ENCODE measurements at regions not wholly inside any gene's neighbourhood (a gene's known extent, or its start where the extent isn't known, plus 50 kb on each side); places are given as distances from the start of the nearest gene placed in this dataset.

GRCh38 chr22:49356428-49356827 lies 471.2 kb downstream of the BRD1 start:
- Histone ChIP-seq H3K4me3 (replicated peaks; ENCODE audit: insufficient read depth, low read length) (no peak overlapping the region), H3K27me3 (ENCODE audit: insufficient read depth, poor library complexity, severe bottlenecking) (peaks cover 2% of the 10 kb centered on the region), H3K27ac (replicated peaks) (no peak overlapping the region)
- DNase-seq (ENCODE audit: low read depth in 1 of 2, low spot score in 1 of 2): no peak
- TF ChIP-seq SPI1 (IDR thresholded peaks at IDR 0.05; ENCODE audit: borderline replicate concordance, low read depth): no peak
- TF ChIP-seq, protein P1, sequence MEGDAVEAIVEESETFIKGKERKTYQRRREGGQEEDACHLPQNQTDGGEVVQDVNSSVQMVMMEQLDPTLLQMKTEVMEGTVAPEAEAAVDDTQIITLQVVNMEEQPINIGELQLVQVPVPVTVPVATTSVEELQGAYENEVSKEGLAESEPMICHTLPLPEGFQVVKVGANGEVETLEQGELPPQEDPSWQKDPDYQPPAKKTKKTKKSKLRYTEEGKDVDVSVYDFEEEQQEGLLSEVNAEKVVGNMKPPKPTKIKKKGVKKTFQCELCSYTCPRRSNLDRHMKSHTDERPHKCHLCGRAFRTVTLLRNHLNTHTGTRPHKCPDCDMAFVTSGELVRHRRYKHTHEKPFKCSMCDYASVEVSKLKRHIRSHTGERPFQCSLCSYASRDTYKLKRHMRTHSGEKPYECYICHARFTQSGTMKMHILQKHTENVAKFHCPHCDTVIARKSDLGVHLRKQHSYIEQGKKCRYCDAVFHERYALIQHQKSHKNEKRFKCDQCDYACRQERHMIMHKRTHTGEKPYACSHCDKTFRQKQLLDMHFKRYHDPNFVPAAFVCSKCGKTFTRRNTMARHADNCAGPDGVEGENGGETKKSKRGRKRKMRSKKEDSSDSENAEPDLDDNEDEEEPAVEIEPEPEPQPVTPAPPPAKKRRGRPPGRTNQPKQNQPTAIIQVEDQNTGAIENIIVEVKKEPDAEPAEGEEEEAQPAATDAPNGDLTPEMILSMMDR (IDR thresholded peaks at IDR 0.05; ENCODE audit: insufficient read depth, low read length): no peak
- TF ChIP-seq REST (IDR thresholded peaks at IDR 0.05; ENCODE audit: insufficient replicate concordance, low read depth): no peak
- no peak for TF ChIP-seq POLR2AphosphoS5 (IDR thresholded peaks at IDR 0.05; ENCODE audit: low read depth)
- no peak for TF ChIP-seq GABPA (IDR thresholded peaks at IDR 0.05; ENCODE audit: low read depth)

DNA sequence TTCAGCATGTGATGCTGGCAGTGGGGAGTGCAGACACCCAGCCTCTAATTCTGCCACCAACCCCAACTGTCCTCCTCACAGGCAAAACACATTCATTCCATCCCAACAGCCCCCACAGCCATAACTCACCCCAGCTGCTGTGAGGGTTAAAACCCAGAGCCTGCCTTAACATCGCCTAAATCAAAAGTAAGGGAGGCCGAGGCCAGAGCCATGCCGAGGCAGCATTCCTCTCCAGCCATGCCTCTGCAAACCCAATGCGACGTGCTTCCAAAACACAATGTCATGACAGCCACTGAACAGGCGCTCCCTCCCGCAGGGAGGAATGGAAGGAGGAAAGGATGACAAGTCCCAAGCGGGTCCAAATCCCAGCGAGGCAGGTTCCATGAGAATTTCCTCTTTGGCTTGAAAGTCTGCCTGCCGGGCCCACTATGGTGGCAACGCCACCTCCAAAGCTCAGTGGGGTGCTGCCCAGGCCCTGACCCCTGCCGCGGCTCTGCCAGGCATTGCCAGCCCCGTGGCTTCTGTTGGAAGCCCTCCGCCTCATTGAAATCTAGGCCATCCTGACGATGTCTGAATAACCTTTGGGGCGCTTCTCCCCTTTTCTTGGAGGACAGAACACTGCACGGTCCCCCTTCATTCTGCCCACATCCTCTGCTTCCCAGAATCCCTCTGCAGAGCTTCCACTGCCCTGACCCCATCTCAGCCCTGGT lies 472.3 kb downstream of the BRD1 start:
- TF ChIP-seq SPI1 (IDR thresholded peaks at IDR 0.05; ENCODE audit: borderline replicate concordance, low read depth) (no peak), GABPA (IDR thresholded peaks at IDR 0.05; ENCODE audit: low read depth) (no peak), REST (IDR thresholded peaks at IDR 0.05; ENCODE audit: insufficient replicate concordance, low read depth) (no peak), POLR2AphosphoS5 (IDR thresholded peaks at IDR 0.05; ENCODE audit: low read depth) (no peak)
- TF ChIP-seq, protein P1 (IDR thresholded peaks at IDR 0.05; ENCODE audit: insufficient read depth, low read length): no peak
- DNase-seq (ENCODE audit: low read depth in 1 of 2, low spot score in 1 of 2): no peak

DNA sequence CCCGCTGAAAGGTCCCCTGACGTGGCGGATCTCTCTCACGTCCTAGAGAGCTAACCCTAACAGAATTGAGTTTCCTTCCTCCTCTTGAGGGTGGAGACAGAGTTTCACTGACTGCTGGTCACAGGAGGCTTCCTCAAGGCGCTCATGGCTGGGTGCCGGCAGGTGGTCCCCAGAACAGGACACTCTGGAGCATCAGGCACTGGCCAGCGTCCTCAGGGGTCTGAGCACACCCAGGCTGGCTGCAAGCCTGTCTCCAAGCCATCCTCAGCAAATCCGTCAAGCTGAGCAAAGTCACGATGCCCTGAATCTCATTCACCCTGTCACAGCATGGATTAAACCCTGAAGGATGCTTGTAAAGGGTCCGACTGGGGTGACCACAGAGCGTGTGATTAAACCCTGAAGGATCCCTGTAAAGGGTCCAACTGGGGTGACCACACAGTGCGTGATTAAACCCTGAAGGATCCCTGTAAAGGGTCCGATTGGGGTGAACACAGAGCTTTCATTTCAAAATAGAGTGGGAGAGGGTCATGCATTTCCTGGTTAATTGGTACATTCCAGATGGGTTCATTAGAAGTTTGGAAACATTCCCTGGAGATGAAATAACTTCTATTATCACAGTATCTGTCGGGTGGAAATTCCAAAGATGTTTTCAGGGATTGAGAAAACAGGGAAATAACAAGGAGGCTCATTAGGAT lies 473.0 kb downstream of the BRD1 start:
- H3K27me3 ChIP-seq (ENCODE audit: insufficient read depth, poor library complexity, severe bottlenecking): peaks cover 2% of the 10 kb centered on the region
- no peak overlapping the region for H3K27ac ChIP-seq (replicated peaks)
- no peak for DNase-seq (ENCODE audit: low read depth in 1 of 2, low spot score in 1 of 2)
- TF ChIP-seq REST (IDR thresholded peaks at IDR 0.05; ENCODE audit: insufficient replicate concordance, low read depth): no peak
- TF ChIP-seq POLR2AphosphoS5 (IDR thresholded peaks at IDR 0.05; ENCODE audit: low read depth): no peak
- TF ChIP-seq SPI1 (IDR thresholded peaks at IDR 0.05; ENCODE audit: borderline replicate concordance, low read depth): no peak
- H3K4me3 ChIP-seq (replicated peaks; ENCODE audit: insufficient read depth, low read length): no peak overlapping the region

More for the DNA sequence above, 472.3 kb downstream of the BRD1 start:
- Histone ChIP-seq H3K27me3 (ENCODE audit: insufficient read depth, poor library complexity, severe bottlenecking) (peaks cover 2% of the 10 kb centered on the region), H3K4me3 (replicated peaks; ENCODE audit: insufficient read depth, low read length) (no peak overlapping the region), H3K27ac (replicated peaks) (no peak overlapping the region)

All from HL-60 (cell line).